SK-N-SH (cell line): ENCODE measurements at regions not wholly inside any gene's neighbourhood (a gene's known extent, or its start where the extent isn't known, plus 50 kb on each side); places are given as distances from the start of the nearest gene placed in this dataset.

ENCODE experiments used
- CTCF ChIA-PET: fragments of 300-600, 350-600 bp; formaldehyde crosslinking; extraction: SDS; loops from one replicate; lab custom pipeline; 2021; lab: Yijun Ruan, JAX
- POLR2A ChIA-PET: fragments of 350-600 bp; sonication (Branson Sonifier 250); formaldehyde crosslinking; extraction: SDS; loops from one replicate; lab custom pipeline; 2020; ENCODE audit warnings: antibody characterized with exemption, inconsistent platforms; lab: Yijun Ruan, JAX
- DNase-seq: peaks from one replicate; pipeline ENCODE4 v3.0.0; 2012
- H2AFZ ChIP-seq: fragments of 200-600 bp; sonication (generic); 2 replicates; pipeline ENCODE4 v1.8.1; 2016; ENCODE audit warnings: antibody characterized with exemption, mild to moderate bottlenecking, low read depth
- H3F3A ChIP-seq: fragments of 200-600 bp; sonication (generic); replicated peaks from 2 replicates; pipeline ENCODE3; 2016; ENCODE audit warnings: antibody characterized with exemption, mild to moderate bottlenecking; ENCODE audit not compliant: insufficient read depth
- H3K27ac ChIP-seq, 2 experiments: fragments of 200-500 bp in 1 of 2; fragments of 200-600 bp in 1 of 2; sonication (Bioruptor generic) in 1 of 2; sonication (generic), shearing (Covaris generic) in 1 of 2; 2 replicates each; pipeline versions ENCODE4 v1.5.1 to v1.6.1; 2014 to 2016; ENCODE audit warnings: low read depth in 2 of 2, inconsistent platforms in 1 of 2, low read length in 1 of 2, mild to moderate bottlenecking in 1 of 2, mixed read lengths in 1 of 2
- H3K27me3 ChIP-seq: fragments of 200-600 bp; sonication (generic), shearing (Covaris generic); 2 replicates; pipeline ENCODE4 v1.6.1; 2016; ENCODE audit warnings: mixed run types; ENCODE audit not compliant: insufficient read depth
- H3K36me3 ChIP-seq, 2 experiments: fragments of 200-500 bp in 1 of 2; fragments of 200-600 bp in 1 of 2; sonication (Bioruptor generic) in 1 of 2; sonication (generic) in 1 of 2; replicated peaks in 1 of 2; 2 replicates each; pipeline versions ENCODE3 to v1.5.1; 2014 to 2016; ENCODE audit warnings: low read length in 1 of 2, mild to moderate bottlenecking in 1 of 2; ENCODE audit not compliant: insufficient read depth in 2 of 2, control insufficient read depth in 1 of 2
- H3K4me1 ChIP-seq, 2 experiments: fragments of 200-500 bp in 1 of 2; fragments of 200-600 bp in 1 of 2; sonication (Bioruptor generic) in 1 of 2; sonication (generic), shearing (Covaris generic) in 1 of 2; 2 replicates each; pipeline versions ENCODE4 v1.5.1 to v1.6.1; 2014 to 2016; ENCODE audit warnings: low read depth in 1 of 2, low read length in 1 of 2, mixed run types in 1 of 2; ENCODE audit not compliant: insufficient read depth in 2 of 2, control insufficient read depth in 1 of 2
- H3K4me2 ChIP-seq: fragments of 200-600 bp; sonication (generic), shearing (Covaris generic); 2 replicates; pipeline ENCODE4 v1.6.1; 2017; ENCODE audit warnings: mixed run types
- H3K4me3 ChIP-seq, 2 experiments: fragments of 200-500 bp in 1 of 2; fragments of 200-600 bp in 1 of 2; sonication (Bioruptor generic) in 1 of 2; sonication (generic), shearing (Covaris generic) in 1 of 2; 2 replicates each; pipeline versions ENCODE4 v1.5.1 to v1.8.1; 2014 to 2016; ENCODE audit warnings: low read depth in 2 of 2, inconsistent platforms in 1 of 2, low read length in 1 of 2, mild to moderate bottlenecking in 1 of 2, mixed read lengths in 1 of 2, moderate library complexity in 1 of 2
- H3K79me2 ChIP-seq: fragments of 200-600 bp; sonication (generic); 2 replicates; pipeline ENCODE4 v1.8.1; 2017; ENCODE audit warnings: mild to moderate bottlenecking; ENCODE audit not compliant: insufficient read depth
- H3K9ac ChIP-seq: fragments of 200-600 bp; sonication (generic); 2 replicates; pipeline ENCODE4 v1.6.1; 2017; ENCODE audit warnings: mixed run types
- H3K9me2 ChIP-seq: fragments of 200-600 bp; sonication (generic); 2 replicates; pipeline ENCODE4 v1.6.1; 2017; ENCODE audit warnings: mixed run types
- H3K9me3 ChIP-seq: fragments of 200-600 bp; sonication (generic); 2 replicates; pipeline ENCODE4 v1.6.1; 2017; ENCODE audit warnings: mixed run types, mild to moderate bottlenecking, moderate library complexity
- H4K20me1 ChIP-seq: fragments of 200-600 bp; sonication (generic); 2 replicates; pipeline ENCODE4 v1.6.1; 2017; ENCODE audit warnings: mild to moderate bottlenecking, mixed run types; ENCODE audit not compliant: insufficient read depth
- CTCF ChIP-seq: fragments of 200-600 bp; sonication (generic); IDR thresholded peaks from 2 replicates; pipeline ENCODE4 v1.6.1; 2017; ENCODE audit warnings: antibody characterized with exemption, mild to moderate bottlenecking, moderate library complexity
- EP300 ChIP-seq, 2 experiments: IDR thresholded peaks; 2 replicates each; pipeline versions ENCODE4 v1.4.0 to v1.6.1; 2012; ENCODE audit warnings: borderline replicate concordance in 1 of 2, low read depth in 1 of 2, low read length in 1 of 2
- EZH2phosphoT487 ChIP-seq: fragments of 200-600 bp; sonication (generic); IDR thresholded peaks from 2 replicates; pipeline ENCODE4 v1.6.1; 2017; ENCODE audit warnings: low read depth, mixed run types, mild to moderate bottlenecking, antibody characterized with exemption, moderate library complexity, borderline replicate concordance
- FOXM1 ChIP-seq: IDR thresholded peaks from 2 replicates; pipeline ENCODE4 v1.4.0; 2012; ENCODE audit warnings: low read depth, mild to moderate bottlenecking
- GABPA ChIP-seq: IDR thresholded peaks from 2 replicates; pipeline ENCODE4 v1.4.0; 2012; ENCODE audit warnings: low read depth, mild to moderate bottlenecking
- IRF3 ChIP-seq: fragments of 150-350 bp; IDR thresholded peaks from 2 replicates; pipeline ENCODE4 v1.6.1; 2016; ENCODE audit warnings: mild to moderate bottlenecking, low read depth, low read length
- MAX ChIP-seq: IDR thresholded peaks from 2 replicates; pipeline ENCODE4 v1.4.0; 2012; ENCODE audit warnings: low read depth
- MEF2A ChIP-seq: IDR thresholded peaks from 2 replicates; pipeline ENCODE4 v1.4.0; 2012; ENCODE audit warnings: low read depth, borderline replicate concordance
- NFIC ChIP-seq: IDR thresholded peaks from 2 replicates; pipeline ENCODE4 v1.4.0; 2012; ENCODE audit warnings: borderline replicate concordance
- RAD21 ChIP-seq: IDR thresholded peaks from 2 replicates; pipeline ENCODE4 v1.6.1; 2012; ENCODE audit warnings: mild to moderate bottlenecking, low read length
- RCOR1 ChIP-seq: fragments of 150-350 bp; IDR thresholded peaks from 2 replicates; pipeline ENCODE4 v1.6.1; 2017; ENCODE audit warnings: antibody characterized with exemption, low read length
- REST ChIP-seq: IDR thresholded peaks from 2 replicates; pipeline ENCODE4 v1.6.1; 2012; ENCODE audit warnings: mild to moderate bottlenecking, low read depth, low read length, moderate library complexity
- RXRA ChIP-seq: IDR thresholded peaks from 2 replicates; pipeline ENCODE4 v1.4.0; 2012; ENCODE audit warnings: low read depth, mild to moderate bottlenecking, borderline replicate concordance
- SIN3A ChIP-seq: IDR thresholded peaks from 2 replicates; pipeline ENCODE4 v1.6.1; 2012; ENCODE audit warnings: low read depth, mild to moderate bottlenecking, low read length, moderate library complexity, borderline replicate concordance
- YY1 ChIP-seq: IDR thresholded peaks from 2 replicates; pipeline ENCODE4 v1.4.0; 2012; ENCODE audit warnings: low read depth, mild to moderate bottlenecking
- WGBS: methylation state at CpG from one replicate; pipeline ENCODE4 v1.1.6; 2017; ENCODE audit warnings: low lambda C conversion rate; 5-methylcytosine and 5-hydroxymethylcytosine counted together

GRCh38 chr2:121046335-121046734 is 238.7 kb downstream of the TFCP2L1 start:
- H3K79me2 ChIP-seq, result no peaks in the 10 kb centered on the region

GRCh38 chr2:121047383-121047782 is 237.6 kb downstream of the TFCP2L1 start:
- POLR2A ChIA-PET, result no interaction called here
- DNase-seq, result no peak
- Histone ChIP-seq H3K27ac (no peak overlapping the region), H4K20me1 (no peaks in the 10 kb centered on the region), H3K4me1 (no peaks in the 10 kb centered on the region), H3K36me3 (no peaks in the 10 kb centered on the region), H3F3A (no peaks in the 10 kb centered on the region), H3K9ac (no peak overlapping the region), H3K9me3 (no peaks in the 10 kb centered on the region), H3K4me2 (no peak overlapping the region), H3K79me2 (no peaks in the 10 kb centered on the region), H3K27me3 (no peaks in the 10 kb centered on the region; the same call in 1 of the 2 replicates), H2AFZ (no peak overlapping the region), H3K4me3 (no peak overlapping the region), H3K9me2 (no peaks in the 10 kb centered on the region)
- 28% methylated on average over 2 of the region's 4 CpGs for WGBS
- CTCF ChIA-PET, result interaction anchor here (0.6 to 1.4 kb wide), 3 partner anchors 11 to 151 kb away, joined by 3 to 4 read pairs (median 3); no protein-coding TSS in a partner anchor
- TF ChIP-seq EP300 (IDR thresholded peaks at IDR 0.05; ENCODE audit: borderline replicate concordance in 1 of 2, low read depth in 1 of 2, low read length in 1 of 2), result no peak
- no peak for TF ChIP-seq NFIC
- no peak for TF ChIP-seq SIN3A
- no peak for TF ChIP-seq EZH2phosphoT487
- TF ChIP-seq RXRA, result no peak
- no peak for TF ChIP-seq FOXM1
- TF ChIP-seq RCOR1, result no peak
- TF ChIP-seq YY1, result no peak
- TF ChIP-seq MEF2A, result no peak
- TF ChIP-seq MAX, result no peak
- no peak for TF ChIP-seq CTCF
- no peak for TF ChIP-seq REST
- TF ChIP-seq RAD21, result no peak
- TF ChIP-seq IRF3, result no peak

More at GRCh38 chr2:121046335-121046734, 238.7 kb downstream of the TFCP2L1 start:
- no peak overlapping the region for H3K4me2 ChIP-seq
- ChIA-PET POLR2A (no interaction called here), CTCF (interaction anchor here (1.0 to 2.2 kb wide), 3 partner anchors 12 to 34 kb away, joined by 3 to 8 read pairs (median 4); no protein-coding TSS in a partner anchor)
- H2AFZ ChIP-seq, result no peak overlapping the region
- H3K9me2 ChIP-seq, result no peaks in the 10 kb centered on the region
- 49% methylated on average over 4 of the region's 4 CpGs for WGBS
- no peaks in the 10 kb centered on the region for H4K20me1 ChIP-seq
- H3K27me3 ChIP-seq, result no peaks in the 10 kb centered on the region; the same call in 1 of the 2 replicates
- no peaks in the 10 kb centered on the region for H3K36me3 ChIP-seq
- no peaks in the 10 kb centered on the region for H3K4me1 ChIP-seq
- H3K4me3 ChIP-seq, result no peak overlapping the region
- no peak overlapping the region for H3K9ac ChIP-seq
- no peaks in the 10 kb centered on the region for H3K9me3 ChIP-seq
- no peak for DNase-seq
- no peaks in the 10 kb centered on the region for H3F3A ChIP-seq
- no peak overlapping the region for H3K27ac ChIP-seq
- TF ChIP-seq CTCF (no peak), GABPA (no peak)
